ENCODE measurements at regions not wholly inside any gene's neighbourhood (a gene's known extent, or its start where the extent isn't known, plus 50 kb on each side); places are given as distances from the start of the nearest gene placed in this dataset.

GRCh38 chr12:25020621-25021243, 71.8 kb upstream of the BCAT1 start:
- Histone ChIP-seq H3K27me3 (no peaks in the 10 kb centered on the region), H3K4me3 (no peak overlapping the region), H3K36me3 (no peaks in the 10 kb centered on the region), H3K9me3 (no peaks in the 10 kb centered on the region)
- DNase-seq: no peak

- no peaks in the 10 kb centered on the region for H3K36me3 ChIP-seq
- H3K4me3 ChIP-seq: no peak overlapping the region
- DNase-seq: no peak
- 0 out of 2 replicates have a peak, but pooled peaks cover 2% of the 10 kb centered on the region for H3K27me3 ChIP-seq
- no peaks in the 10 kb centered on the region for H3K9me3 ChIP-seq
These were observed 69.2 kb upstream of the BCAT1 start for GRCh38 chr12:25018146-25018545.

GRCh38 chr12:25017336-25017735, 68.4 kb upstream of the BCAT1 start:
- Histone ChIP-seq H3K4me3 (no peak overlapping the region), H3K9me3 (no peaks in the 10 kb centered on the region), H3K27me3 (0 out of 2 replicates have a peak, but pooled peaks cover 2% of the 10 kb centered on the region), H3K36me3 (no peaks in the 10 kb centered on the region)
- peak; percentile 82 for DNase-seq

- no peak for DNase-seq
These were observed 66.1 kb upstream of the BCAT1 start for GRCh38 chr12:25014961-25015360.

GRCh38 chr12:25013061-25013460, 64.2 kb upstream of the BCAT1 start:
- DNase-seq: no peak
- H3K36me3 ChIP-seq: no peaks in the 10 kb centered on the region
- no peak overlapping the region for H3K4me3 ChIP-seq
- H3K27me3 ChIP-seq: 0 out of 2 replicates have a peak, but pooled peaks cover 2% of the 10 kb centered on the region
- no peaks in the 10 kb centered on the region for H3K9me3 ChIP-seq

More at GRCh38 chr12:25014961-25015360, 66.1 kb upstream of the BCAT1 start:
- no peaks in the 10 kb centered on the region for H3K36me3 ChIP-seq
- H3K27me3 ChIP-seq: 0 out of 2 replicates have a peak, but pooled peaks cover 2% of the 10 kb centered on the region
- H3K9me3 ChIP-seq: no peaks in the 10 kb centered on the region
- H3K4me3 ChIP-seq: no peak overlapping the region

GRCh38 chr12:25009496-25010092, 60.7 kb upstream of the BCAT1 start:
- Histone ChIP-seq H3K27me3 (0 out of 2 replicates have a peak, but pooled peaks cover under 1% of the 10 kb centered on the region), H3K4me3 (no peak overlapping the region), H3K9me3 (no peaks in the 10 kb centered on the region), H3K36me3 (no peaks in the 10 kb centered on the region)
- no peak for DNase-seq

- Histone ChIP-seq H3K9me3 (no peaks in the 10 kb centered on the region), H3K36me3 (no peaks in the 10 kb centered on the region), H3K27me3 (no peaks in the 10 kb centered on the region), H3K4me3 (no peak overlapping the region)
- no peak for DNase-seq
These were observed 56.5 kb upstream of the BCAT1 start for GRCh38 chr12:25005376-25005775.

GRCh38 chr12:25004447-25004846, 55.5 kb upstream of the BCAT1 start:
- Histone ChIP-seq H3K4me3 (no peak overlapping the region), H3K27me3 (no peaks in the 10 kb centered on the region), H3K36me3 (no peaks in the 10 kb centered on the region), H3K9me3 (no peaks in the 10 kb centered on the region)
- no peak for DNase-seq

- no peaks in the 10 kb centered on the region for H3K36me3 ChIP-seq
- DNase-seq: no peak
- no peaks in the 10 kb centered on the region for H3K27me3 ChIP-seq
- no peaks in the 10 kb centered on the region for H3K9me3 ChIP-seq
- H3K4me3 ChIP-seq: no peak overlapping the region
These were observed 52.4 kb upstream of the BCAT1 start for GRCh38 chr12:25001311-25001710.
